ENCODE measurements at regions not wholly inside any gene's neighbourhood (a gene's known extent, or its start where the extent isn't known, plus 50 kb on each side); places are given as distances from the start of the nearest gene placed in this dataset.

DNA sequence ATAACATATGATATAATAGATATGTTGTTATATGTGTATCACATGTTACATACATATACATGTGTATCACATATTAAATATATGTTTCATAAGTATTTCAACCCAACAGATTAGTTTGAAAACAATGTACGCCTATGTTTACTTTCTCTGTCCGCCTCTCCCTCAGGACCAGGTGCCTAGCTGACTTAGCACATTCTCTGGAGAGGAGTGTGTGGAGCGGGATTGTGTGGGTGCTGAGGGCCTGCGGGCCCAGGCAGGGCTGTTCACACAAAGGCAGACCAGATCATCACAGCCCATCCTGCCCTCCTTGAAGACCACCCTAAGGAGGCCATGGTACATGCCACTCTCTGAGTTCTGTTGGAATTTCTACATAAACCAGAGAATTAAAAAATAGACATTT lies 81.0 kb downstream of the PLXNA1 start:
- TF ChIP-seq, protein P1, sequence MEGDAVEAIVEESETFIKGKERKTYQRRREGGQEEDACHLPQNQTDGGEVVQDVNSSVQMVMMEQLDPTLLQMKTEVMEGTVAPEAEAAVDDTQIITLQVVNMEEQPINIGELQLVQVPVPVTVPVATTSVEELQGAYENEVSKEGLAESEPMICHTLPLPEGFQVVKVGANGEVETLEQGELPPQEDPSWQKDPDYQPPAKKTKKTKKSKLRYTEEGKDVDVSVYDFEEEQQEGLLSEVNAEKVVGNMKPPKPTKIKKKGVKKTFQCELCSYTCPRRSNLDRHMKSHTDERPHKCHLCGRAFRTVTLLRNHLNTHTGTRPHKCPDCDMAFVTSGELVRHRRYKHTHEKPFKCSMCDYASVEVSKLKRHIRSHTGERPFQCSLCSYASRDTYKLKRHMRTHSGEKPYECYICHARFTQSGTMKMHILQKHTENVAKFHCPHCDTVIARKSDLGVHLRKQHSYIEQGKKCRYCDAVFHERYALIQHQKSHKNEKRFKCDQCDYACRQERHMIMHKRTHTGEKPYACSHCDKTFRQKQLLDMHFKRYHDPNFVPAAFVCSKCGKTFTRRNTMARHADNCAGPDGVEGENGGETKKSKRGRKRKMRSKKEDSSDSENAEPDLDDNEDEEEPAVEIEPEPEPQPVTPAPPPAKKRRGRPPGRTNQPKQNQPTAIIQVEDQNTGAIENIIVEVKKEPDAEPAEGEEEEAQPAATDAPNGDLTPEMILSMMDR (conservative IDR thresholded peaks at IDR 0.05; ENCODE audit: low read depth, low read length), result no peak
- no peak for TF ChIP-seq EZH2 (IDR thresholded peaks at IDR 0.05; ENCODE audit: borderline replicate concordance, low read depth, low read length, poor library complexity, severe bottlenecking)
